Uterus (tissue), 3 donors: ENCODE measurements at regions not wholly inside any gene's neighbourhood (a gene's known extent, or its start where the extent isn't known, plus 50 kb on each side); places are given as distances from the start of the nearest gene placed in this dataset.

Experiments
- DNase-seq, 2 donors: peaks; one replicate each; pipeline ENCODE4 v3.0.0-alpha.2; 2019 to 2020
- H3K27ac ChIP-seq, 2 donors: fragments of 200-600 bp; sonication (generic); 1 replicate in 1 of 2; 2 replicates in 1 of 2; pipeline ENCODE4 v1.5.1; 2016 to 2018
- H3K27me3 ChIP-seq, 2 donors: fragments of 200-600 bp; sonication (generic); one replicate each; pipeline ENCODE4 v1.5.1; 2018 to 2019; ENCODE audit warnings: control low read depth in 1 of 2
- H3K36me3 ChIP-seq, 2 donors: fragments of 200-600 bp; sonication (generic); one replicate each; pipeline ENCODE4 v1.5.1; 2019; ENCODE audit warnings: control low read depth in 1 of 2
- H3K4me1 ChIP-seq, 2 donors: fragments of 200-600 bp; sonication (generic); one replicate each; pipeline ENCODE4 v1.5.1; 2018 to 2019; ENCODE audit warnings: control low read depth in 1 of 2
- H3K4me3 ChIP-seq, 2 donors: fragments of 200-600 bp; sonication (generic); 1 replicate in 1 of 2; 2 replicates in 1 of 2; pipeline ENCODE4 v1.5.1; 2018 to 2019; ENCODE audit warnings: mild to moderate bottlenecking in 1 of 2
- H3K9me3 ChIP-seq, 2 donors: fragments of 200-600 bp; sonication (generic); one replicate each; pipeline ENCODE4 v1.5.1; 2019; ENCODE audit warnings: control low read depth in 1 of 2
- CTCF ChIP-seq, 4 experiments: fragments of 200-600 bp in 2 of 4; fragments of 450-650 bp in 2 of 4; sonication (generic) in 2 of 4; IDR thresholded peaks; one replicate each; pipeline ENCODE4 v1.5.1; 2016 to 2019; ENCODE audit warnings: antibody characterized with exemption in 4 of 4, mild to moderate bottlenecking in 2 of 4, moderate library complexity in 1 of 4
- POLR2A ChIP-seq, 2 donors: fragments of 450-650 bp; IDR thresholded peaks; one replicate each; pipeline ENCODE4 v1.6.1; 2016; ENCODE audit warnings: antibody characterized with exemption in 2 of 2, mild to moderate bottlenecking in 1 of 2, moderate library complexity in 1 of 2
- intact Hi-C: fragments of 100-400 bp; cut with DNase I; formaldehyde crosslinking; loops from one replicate; pipeline ENCODE4 v1.15.1; 2023; ENCODE audit warnings: low total_unique reads
- donor health status: DM: yes; HTN: yes; CAD: no.

GRCh38 chr6:91659891-91660290 lies 1073.0 kb upstream of the MAP3K7 start:
- no peaks in the 10 kb centered on the region for H3K36me3 ChIP-seq
- H3K27ac ChIP-seq, result no peak overlapping the region
- no peaks in the 10 kb centered on the region for H3K9me3 ChIP-seq
- intact Hi-C loops, result no loop called here
- DNase-seq, result no peak
- no peaks in the 10 kb centered on the region for H3K27me3 ChIP-seq
- H3K4me3 ChIP-seq, result no peak overlapping the region
- TF ChIP-seq CTCF (IDR thresholded peaks at IDR 0.05), result no peak
- no peak for TF ChIP-seq POLR2A (IDR thresholded peaks at IDR 0.05)
- no peaks in the 10 kb centered on the region for H3K4me1 ChIP-seq

- H3K4me3 ChIP-seq, result no peak overlapping the region
- intact Hi-C loops, result no loop called here
- H3K27me3 ChIP-seq, result no peaks in the 10 kb centered on the region
- no peak for TF ChIP-seq CTCF (IDR thresholded peaks at IDR 0.05)
- TF ChIP-seq POLR2A (IDR thresholded peaks at IDR 0.05), result no peak
- no peaks in the 10 kb centered on the region for H3K9me3 ChIP-seq
- DNase-seq, result no peak
- no peak overlapping the region for H3K27ac ChIP-seq
- H3K36me3 ChIP-seq, result no peaks in the 10 kb centered on the region
- no peaks in the 10 kb centered on the region for H3K4me1 ChIP-seq
Measured at GRCh38 chr6:91654793-91655192, 1067.9 kb upstream of the MAP3K7 start.

- H3K4me3 ChIP-seq, result no peak overlapping the region
- no peak overlapping the region for H3K27ac ChIP-seq
- no peaks in the 10 kb centered on the region for H3K9me3 ChIP-seq
- no peaks in the 10 kb centered on the region for H3K27me3 ChIP-seq
- no peak for DNase-seq
- no peaks in the 10 kb centered on the region for H3K36me3 ChIP-seq
- intact Hi-C loops, result no loop called here
- TF ChIP-seq CTCF (IDR thresholded peaks at IDR 0.05) (no peak), POLR2A (IDR thresholded peaks at IDR 0.05) (no peak)
- no peaks in the 10 kb centered on the region for H3K4me1 ChIP-seq
Measured at GRCh38 chr6:91654357-91654756, 1067.5 kb upstream of the MAP3K7 start.

GRCh38 chr6:91653895-91654294 lies 1067.0 kb upstream of the MAP3K7 start:
- no peak overlapping the region for H3K4me3 ChIP-seq
- intact Hi-C loops, result no loop called here
- no peak for TF ChIP-seq POLR2A (IDR thresholded peaks at IDR 0.05)
- no peak for TF ChIP-seq CTCF (IDR thresholded peaks at IDR 0.05)
- H3K4me1 ChIP-seq, result no peaks in the 10 kb centered on the region
- H3K9me3 ChIP-seq, result no peaks in the 10 kb centered on the region
- DNase-seq, result no peak
- no peaks in the 10 kb centered on the region for H3K36me3 ChIP-seq
- no peaks in the 10 kb centered on the region for H3K27me3 ChIP-seq
- no peak overlapping the region for H3K27ac ChIP-seq

- H3K4me3 ChIP-seq, result no peak overlapping the region
- TF ChIP-seq CTCF (IDR thresholded peaks at IDR 0.05), result no peak
- H3K27ac ChIP-seq, result no peak overlapping the region
- H3K36me3 ChIP-seq, result no peaks in the 10 kb centered on the region
- H3K9me3 ChIP-seq, result no peaks in the 10 kb centered on the region
- intact Hi-C loops, result no loop called here
- no peak for DNase-seq
- no peaks in the 10 kb centered on the region for H3K4me1 ChIP-seq
- H3K27me3 ChIP-seq, result no peaks in the 10 kb centered on the region
Measured at GRCh38 chr6:91653076-91653723, 1066.3 kb upstream of the MAP3K7 start.
